GM12878 (cell line): ENCODE measurements at regions not wholly inside any gene's neighbourhood (a gene's known extent, or its start where the extent isn't known, plus 50 kb on each side); places are given as distances from the start of the nearest gene placed in this dataset.

Experiments used
- CHD2 ChIP-seq: IDR thresholded peaks from 2 replicates; pipeline ENCODE4 v1.6.1; 2011; ENCODE audit warnings: low read depth, low read length, improper control_type of control experiment, borderline replicate concordance
- E2F4 ChIP-seq: IDR thresholded peaks from 2 replicates; pipeline ENCODE4 v1.6.1; 2012; ENCODE audit warnings: low read depth, low read length, improper control_type of control experiment
- FOXM1 ChIP-seq: IDR thresholded peaks from 2 replicates; pipeline ENCODE4 v1.6.1; 2012; ENCODE audit warnings: low read depth, mild to moderate bottlenecking, inconsistent platforms, low read length, moderate library complexity
- GABPA ChIP-seq: IDR thresholded peaks from 2 replicates; pipeline ENCODE4 v1.6.1; 2014; ENCODE audit warnings: antibody characterized with exemption, low read depth, mild to moderate bottlenecking, inconsistent platforms
- GATAD2B ChIP-seq: fragments of 450-650 bp; conservative IDR thresholded peaks from 2 replicates; pipeline ENCODE4 v1.6.1; 2017; ENCODE audit warnings: low read depth, mild to moderate bottlenecking, moderate library complexity
- IRF4 ChIP-seq: IDR thresholded peaks from 2 replicates; pipeline ENCODE4 v1.6.1; 2011; ENCODE audit warnings: low read depth, low read length
- NFXL1 ChIP-seq: fragments of 450-650 bp; IDR thresholded peaks from 2 replicates; pipeline ENCODE4 v1.6.1; 2017; ENCODE audit warnings: antibody characterized with exemption, mild to moderate bottlenecking, borderline replicate concordance
- NFYB ChIP-seq: IDR thresholded peaks from 2 replicates; pipeline ENCODE4 v1.6.1; 2011; ENCODE audit warnings: low read depth, mild to moderate bottlenecking, low read length, improper control_type of control experiment, moderate library complexity; ENCODE audit not compliant: insufficient read depth
- PAX8 ChIP-seq: fragments of 450-650 bp; IDR thresholded peaks from 2 replicates; pipeline ENCODE4 v1.6.1; 2017; ENCODE audit warnings: mild to moderate bottlenecking, moderate library complexity
- SUPT20H ChIP-seq: IDR thresholded peaks from 2 replicates; pipeline ENCODE4 v1.6.1; 2011; ENCODE audit warnings: low read depth, mild to moderate bottlenecking, low read length, moderate library complexity, borderline replicate concordance; ENCODE audit not compliant: control insufficient read depth
- ZNF687 ChIP-seq: fragments of 450-650 bp; IDR thresholded peaks from 2 replicates; pipeline ENCODE4 v1.6.1; 2017; ENCODE audit warnings: mild to moderate bottlenecking, moderate library complexity
- TF ChIP-seq, protein P1 (sequence below): fragments of 150-350 bp; IDR thresholded peaks from 2 replicates; pipeline ENCODE4 v1.6.1; 2016; ENCODE audit warnings: low read depth, low read length

GRCh38 chr5:12795333-12795663 lies 891.1 kb upstream of the CTNND2 start (continued):
- TF ChIP-seq NFYB (no peak), FOXM1 (no peak), GATAD2B (no peak), E2F4 (no peak), NFXL1 (no peak), ZNF687 (no peak), SUPT20H (no peak), IRF4 (no peak), PAX8 (no peak), CHD2 (no peak), GABPA (no peak)
- TF ChIP-seq, protein P1, sequence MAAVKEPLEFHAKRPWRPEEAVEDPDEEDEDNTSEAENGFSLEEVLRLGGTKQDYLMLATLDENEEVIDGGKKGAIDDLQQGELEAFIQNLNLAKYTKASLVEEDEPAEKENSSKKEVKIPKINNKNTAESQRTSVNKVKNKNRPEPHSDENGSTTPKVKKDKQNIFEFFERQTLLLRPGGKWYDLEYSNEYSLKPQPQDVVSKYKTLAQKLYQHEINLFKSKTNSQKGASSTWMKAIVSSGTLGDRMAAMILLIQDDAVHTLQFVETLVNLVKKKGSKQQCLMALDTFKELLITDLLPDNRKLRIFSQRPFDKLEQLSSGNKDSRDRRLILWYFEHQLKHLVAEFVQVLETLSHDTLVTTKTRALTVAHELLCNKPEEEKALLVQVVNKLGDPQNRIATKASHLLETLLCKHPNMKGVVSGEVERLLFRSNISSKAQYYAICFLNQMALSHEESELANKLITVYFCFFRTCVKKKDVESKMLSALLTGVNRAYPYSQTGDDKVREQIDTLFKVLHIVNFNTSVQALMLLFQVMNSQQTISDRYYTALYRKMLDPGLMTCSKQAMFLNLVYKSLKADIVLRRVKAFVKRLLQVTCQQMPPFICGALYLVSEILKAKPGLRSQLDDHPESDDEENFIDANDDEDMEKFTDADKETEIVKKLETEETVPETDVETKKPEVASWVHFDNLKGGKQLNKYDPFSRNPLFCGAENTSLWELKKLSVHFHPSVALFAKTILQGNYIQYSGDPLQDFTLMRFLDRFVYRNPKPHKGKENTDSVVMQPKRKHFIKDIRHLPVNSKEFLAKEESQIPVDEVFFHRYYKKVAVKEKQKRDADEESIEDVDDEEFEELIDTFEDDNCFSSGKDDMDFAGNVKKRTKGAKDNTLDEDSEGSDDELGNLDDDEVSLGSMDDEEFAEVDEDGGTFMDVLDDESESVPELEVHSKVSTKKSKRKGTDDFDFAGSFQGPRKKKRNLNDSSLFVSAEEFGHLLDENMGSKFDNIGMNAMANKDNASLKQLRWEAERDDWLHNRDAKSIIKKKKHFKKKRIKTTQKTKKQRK: no peak
